Parathyroid adenoma (tissue), 2 donors: ENCODE measurements at regions not wholly inside any gene's neighbourhood (a gene's known extent, or its start where the extent isn't known, plus 50 kb on each side); places are given as distances from the start of the nearest gene placed in this dataset.

ENCODE experiments used
- H2AFZ ChIP-seq: fragments of 300-600 bp; sonication (generic); one replicate; pipeline ENCODE4 v1.7.0; 2017; ENCODE audit warnings: antibody characterized with exemption, mild to moderate bottlenecking
- H3K27ac ChIP-seq: fragments of 300-600 bp; sonication (generic); one replicate; pipeline ENCODE4 v1.7.0; 2017
- H3K27me3 ChIP-seq: fragments of 300-600 bp; sonication (generic); one replicate; pipeline ENCODE4 v1.7.0; 2017; ENCODE audit warnings: low read length; ENCODE audit not compliant: control insufficient read depth, insufficient read depth
- H3K36me3 ChIP-seq: fragments of 300-600 bp; sonication (generic); one replicate; pipeline ENCODE4 v1.7.0; 2017; ENCODE audit warnings: low read length; ENCODE audit not compliant: control insufficient read depth, insufficient read depth
- H3K4me1 ChIP-seq: fragments of 300-600 bp; sonication (generic); one replicate; pipeline ENCODE4 v1.7.0; 2017; ENCODE audit warnings: control low read depth
- H3K4me2 ChIP-seq: fragments of 300-600 bp; sonication (generic); one replicate; pipeline ENCODE4 v1.7.0; 2017; ENCODE audit warnings: low read length
- H3K4me3 ChIP-seq: fragments of 300-600 bp; sonication (generic); one replicate; pipeline ENCODE4 v1.7.0; 2017; ENCODE audit warnings: low read depth, low read length
- H3K79me2 ChIP-seq: fragments of 300-600 bp; sonication (generic); one replicate; pipeline ENCODE4 v1.7.0; 2017; ENCODE audit warnings: control low read depth
- H3K9ac ChIP-seq: fragments of 300-600 bp; sonication (generic); one replicate; pipeline ENCODE4 v1.7.0; 2017; ENCODE audit warnings: mild to moderate bottlenecking
- H3K9me3 ChIP-seq: fragments of 300-600 bp; sonication (generic); one replicate; pipeline ENCODE4 v1.7.0; 2017; ENCODE audit warnings: low read length; ENCODE audit not compliant: control insufficient read depth
- CTCF ChIP-seq: fragments of 300-600 bp; sonication (generic); IDR thresholded peaks from one replicate; pipeline ENCODE4 v1.7.0; 2017; ENCODE audit warnings: antibody characterized with exemption, mild to moderate bottlenecking
- donor health status: primary hyperparathyroidism.

- H2AFZ ChIP-seq = no peak overlapping the region
- no peaks in the 10 kb centered on the region for H3K79me2 ChIP-seq
- no peaks in the 10 kb centered on the region for H3K9me3 ChIP-seq
- no peaks in the 10 kb centered on the region for H3K4me1 ChIP-seq
- no peak overlapping the region for H3K9ac ChIP-seq
- no peak for TF ChIP-seq CTCF
- no peaks in the 10 kb centered on the region for H3K27me3 ChIP-seq
- no peak overlapping the region for H3K4me2 ChIP-seq
- H3K36me3 ChIP-seq = no peaks in the 10 kb centered on the region
- H3K27ac ChIP-seq = no peak overlapping the region
- no peak overlapping the region for H3K4me3 ChIP-seq
These were observed 1098.1 kb downstream of the NCAM2 start for GRCh38 chr21:22096314-22096713.

GRCh38 chr21:22106720-22107410 is 1108.7 kb downstream of the NCAM2 start:
- no peaks in the 10 kb centered on the region for H3K4me1 ChIP-seq
- no peak overlapping the region for H3K27ac ChIP-seq
- no peaks in the 10 kb centered on the region for H3K79me2 ChIP-seq
- H3K4me2 ChIP-seq = no peak overlapping the region
- no peaks in the 10 kb centered on the region for H3K27me3 ChIP-seq
- H3K9me3 ChIP-seq = no peaks in the 10 kb centered on the region
- H3K4me3 ChIP-seq = no peak overlapping the region
- no peak for TF ChIP-seq CTCF
- no peaks in the 10 kb centered on the region for H3K36me3 ChIP-seq
- no peak overlapping the region for H2AFZ ChIP-seq
- H3K9ac ChIP-seq = no peak overlapping the region

GRCh38 chr21:22115746-22116145 is 1117.5 kb downstream of the NCAM2 start:
- H3K27me3 ChIP-seq = no peaks in the 10 kb centered on the region
- H3K9ac ChIP-seq = no peak overlapping the region
- H3K4me3 ChIP-seq = no peak overlapping the region
- no peaks in the 10 kb centered on the region for H3K4me1 ChIP-seq
- TF ChIP-seq CTCF = no peak
- H3K9me3 ChIP-seq = no peaks in the 10 kb centered on the region
- H3K4me2 ChIP-seq = no peak overlapping the region
- H3K79me2 ChIP-seq = no peaks in the 10 kb centered on the region
- H3K27ac ChIP-seq = no peak overlapping the region
- no peaks in the 10 kb centered on the region for H3K36me3 ChIP-seq
- H2AFZ ChIP-seq = no peak overlapping the region

GRCh38 chr21:22120616-22121266 is 1122.5 kb downstream of the NCAM2 start:
- Histone ChIP-seq H3K4me2 (no peak overlapping the region), H3K79me2 (no peaks in the 10 kb centered on the region), H3K4me1 (no peaks in the 10 kb centered on the region), H3K27ac (no peak overlapping the region), H2AFZ (no peak overlapping the region), H3K4me3 (no peak overlapping the region), H3K27me3 (no peaks in the 10 kb centered on the region), H3K9me3 (no peaks in the 10 kb centered on the region), H3K36me3 (no peaks in the 10 kb centered on the region), H3K9ac (no peak overlapping the region)
- TF ChIP-seq CTCF = no peak

GRCh38 chr21:22125581-22125980 is 1127.4 kb downstream of the NCAM2 start:
- no peaks in the 10 kb centered on the region for H3K9me3 ChIP-seq
- H3K4me3 ChIP-seq = no peak overlapping the region
- no peaks in the 10 kb centered on the region for H3K27me3 ChIP-seq
- no peak for TF ChIP-seq CTCF
- no peak overlapping the region for H2AFZ ChIP-seq
- no peaks in the 10 kb centered on the region for H3K36me3 ChIP-seq
- H3K79me2 ChIP-seq = no peaks in the 10 kb centered on the region
- H3K9ac ChIP-seq = no peak overlapping the region
- no peaks in the 10 kb centered on the region for H3K4me1 ChIP-seq
- no peak overlapping the region for H3K4me2 ChIP-seq
- no peak overlapping the region for H3K27ac ChIP-seq
